HG02840 (cell line): ENCODE measurements at regions not wholly inside any gene's neighbourhood (a gene's known extent, or its start where the extent isn't known, plus 50 kb on each side); places are given as distances from the start of the nearest gene placed in this dataset.
A peak's percentile ranks its signal among the peaks of the same experiment; 100 is the strongest.

Source experiments
- ATAC-seq: cut with Tn5 transposase; IDR thresholded peaks from one replicate; pipeline ENCODE4 v1.9.1; 2021; ENCODE audit warnings: mild to moderate bottlenecking, moderate library complexity, moderate number of reproducible peaks; ENCODE audit not compliant: unreplicated experiment, low FRiP score

DNA sequence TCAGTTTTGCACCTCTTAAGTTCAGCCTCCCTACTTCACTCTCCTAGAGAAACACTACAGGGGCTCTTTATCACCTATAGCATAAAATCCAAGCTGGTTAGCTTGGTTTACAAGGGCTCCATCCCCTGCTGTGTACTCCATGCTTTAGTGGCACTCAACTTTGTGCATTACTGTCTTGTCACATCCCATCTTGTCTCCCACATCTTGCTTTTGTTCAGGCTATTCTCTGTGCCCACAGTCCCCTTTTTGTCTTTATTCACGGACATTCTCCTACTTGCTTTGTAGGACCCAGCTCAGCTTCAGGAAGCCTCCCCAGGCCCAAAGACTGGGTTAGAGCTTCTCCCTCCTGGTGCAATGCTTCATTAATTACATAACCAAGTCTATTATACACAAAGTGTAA lies 107.9 kb upstream of the SPACA1 start:
- no peak for ATAC-seq

DNA sequence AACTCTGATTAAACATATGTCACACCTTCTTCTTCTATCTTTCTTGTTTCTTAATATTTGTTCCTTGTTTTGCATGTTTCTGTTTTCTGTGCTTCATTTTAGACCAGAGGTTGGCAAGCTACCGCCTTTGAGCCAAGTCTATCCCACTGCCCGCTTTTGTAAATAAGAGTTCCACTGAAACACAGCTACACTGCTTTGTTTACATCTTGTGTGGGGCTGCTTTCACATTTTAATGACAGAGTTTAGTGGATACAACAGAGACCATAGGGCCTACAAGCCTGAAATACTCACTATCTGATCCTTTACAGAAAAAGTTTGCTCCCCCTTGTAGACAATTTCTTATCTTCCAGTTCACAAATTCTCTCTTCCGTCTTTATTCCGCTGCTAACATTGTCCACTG lies 109.4 kb upstream of the SPACA1 start:
- no peak for ATAC-seq

DNA sequence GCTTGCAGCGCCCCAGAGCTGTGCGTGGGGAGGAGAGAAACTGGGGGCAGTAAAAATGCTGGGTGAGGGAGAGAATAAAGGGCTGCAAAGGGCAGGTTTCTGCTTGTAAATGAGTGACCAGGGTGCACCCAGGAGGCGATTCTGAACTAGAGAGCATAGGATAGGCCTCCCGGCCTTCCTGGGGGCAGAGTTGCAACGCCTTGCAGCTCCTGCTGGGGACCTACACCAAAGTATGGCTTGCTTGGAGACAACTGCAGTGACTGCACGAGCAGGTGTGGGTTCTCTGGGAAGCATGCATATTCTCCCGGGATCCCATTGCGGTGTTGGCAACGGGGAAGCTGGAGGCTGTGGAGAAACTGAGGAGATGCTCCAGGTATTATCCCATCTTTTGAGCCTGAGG lies 111.6 kb upstream of the SPACA1 start:
- no peak for ATAC-seq

DNA sequence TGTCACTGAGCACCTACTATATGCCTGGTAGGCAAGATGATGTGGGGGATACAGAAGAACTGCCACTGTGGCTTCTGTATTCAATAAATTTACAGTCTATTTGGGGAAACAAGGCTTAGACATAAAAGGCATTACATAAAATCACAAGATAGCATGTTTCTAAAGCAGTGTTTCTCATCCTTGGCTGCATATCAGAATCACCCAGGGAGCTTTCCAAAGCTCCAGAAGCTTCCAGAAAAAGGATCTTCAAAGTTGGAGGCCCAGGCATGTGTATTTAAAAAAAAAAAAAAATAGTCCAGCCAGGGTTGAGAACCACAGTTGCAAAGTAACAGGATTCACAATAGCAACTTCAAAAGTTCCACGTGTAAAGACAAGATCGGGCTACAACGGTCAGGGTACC lies 112.4 kb upstream of the SPACA1 start:
- no peak for ATAC-seq

DNA sequence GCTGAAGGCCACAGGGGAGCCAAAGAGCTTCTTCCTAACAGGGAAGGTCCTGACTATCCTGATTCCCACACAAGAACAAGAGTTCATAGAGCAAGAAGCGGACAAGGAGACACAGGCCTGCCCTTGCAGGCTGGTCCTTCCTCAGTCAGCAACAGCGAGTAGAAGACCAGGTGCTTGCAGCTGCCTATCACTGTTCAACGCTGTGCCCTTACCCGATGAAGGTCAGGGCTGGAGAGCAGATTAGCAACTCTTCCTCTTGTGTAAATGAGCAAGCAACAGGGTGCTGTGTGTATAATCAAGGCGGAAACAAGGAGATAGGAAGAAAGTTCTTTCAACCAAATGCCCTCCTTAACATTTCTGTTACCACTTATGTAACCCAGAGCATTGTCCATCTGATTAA lies 115.3 kb upstream of the SPACA1 start:
- no peak for ATAC-seq

DNA sequence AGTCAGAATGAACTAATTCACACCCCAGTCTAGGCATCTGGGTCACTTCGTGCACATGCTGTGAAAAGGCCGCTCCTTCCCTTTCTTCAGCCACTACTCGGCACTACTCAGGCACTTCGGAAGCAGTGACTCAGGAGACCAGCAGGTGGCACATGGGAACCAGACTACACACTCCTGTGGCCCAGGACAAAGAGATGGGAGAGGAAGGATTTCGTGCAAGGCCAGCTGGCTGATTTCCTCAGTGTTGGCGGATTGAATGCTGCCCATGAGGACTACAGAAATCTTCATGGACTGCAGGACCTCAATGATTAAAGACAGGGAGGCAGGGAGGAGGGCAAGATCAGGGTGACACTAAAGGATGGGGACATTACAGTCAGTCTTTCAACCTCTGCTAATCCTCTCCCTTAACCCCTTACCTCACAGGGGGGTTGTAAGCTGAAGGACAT lies 117.8 kb upstream of the SPACA1 start:
- ATAC-seq: peak; percentile 46

DNA sequence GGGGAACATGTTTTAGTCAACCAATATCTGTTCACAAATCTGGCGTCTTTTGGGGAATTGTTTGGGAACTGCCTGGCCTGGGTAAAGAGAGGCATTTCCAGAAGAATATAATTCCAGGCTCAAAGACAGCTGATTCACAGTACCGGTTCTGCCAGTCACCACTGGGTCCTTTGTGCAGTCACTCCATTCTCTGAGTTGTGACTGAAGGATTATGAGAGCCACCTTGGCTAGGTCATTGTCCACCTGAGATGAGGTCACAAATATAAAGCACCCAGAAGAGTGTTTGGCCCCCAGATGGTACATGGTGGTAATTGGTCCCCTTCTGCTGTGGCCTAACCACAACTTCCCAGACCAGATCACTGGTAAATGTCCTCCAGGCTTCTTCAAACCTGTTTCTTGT lies 121.0 kb upstream of the SPACA1 start:
- no peak for ATAC-seq

DNA sequence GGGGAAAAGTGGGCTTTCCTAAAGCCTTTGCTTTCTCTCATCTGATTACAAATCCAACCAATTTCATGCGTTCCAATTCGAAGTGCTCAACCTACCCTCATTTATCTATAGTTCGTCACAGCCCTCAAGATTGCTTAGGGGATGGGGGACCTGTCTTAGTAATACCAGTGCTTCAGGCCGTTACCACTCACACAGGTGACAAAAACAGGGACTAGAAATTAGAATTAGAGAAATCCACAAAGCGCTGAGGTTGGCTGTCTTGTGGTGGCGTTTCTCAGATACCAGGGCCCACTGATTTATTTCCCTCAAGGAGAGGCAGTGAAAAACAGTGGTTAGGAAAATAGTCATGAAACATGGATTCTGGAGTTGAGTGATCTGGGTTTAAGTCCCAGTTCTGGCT lies 121.6 kb upstream of the SPACA1 start:
- ATAC-seq: no peak

DNA sequence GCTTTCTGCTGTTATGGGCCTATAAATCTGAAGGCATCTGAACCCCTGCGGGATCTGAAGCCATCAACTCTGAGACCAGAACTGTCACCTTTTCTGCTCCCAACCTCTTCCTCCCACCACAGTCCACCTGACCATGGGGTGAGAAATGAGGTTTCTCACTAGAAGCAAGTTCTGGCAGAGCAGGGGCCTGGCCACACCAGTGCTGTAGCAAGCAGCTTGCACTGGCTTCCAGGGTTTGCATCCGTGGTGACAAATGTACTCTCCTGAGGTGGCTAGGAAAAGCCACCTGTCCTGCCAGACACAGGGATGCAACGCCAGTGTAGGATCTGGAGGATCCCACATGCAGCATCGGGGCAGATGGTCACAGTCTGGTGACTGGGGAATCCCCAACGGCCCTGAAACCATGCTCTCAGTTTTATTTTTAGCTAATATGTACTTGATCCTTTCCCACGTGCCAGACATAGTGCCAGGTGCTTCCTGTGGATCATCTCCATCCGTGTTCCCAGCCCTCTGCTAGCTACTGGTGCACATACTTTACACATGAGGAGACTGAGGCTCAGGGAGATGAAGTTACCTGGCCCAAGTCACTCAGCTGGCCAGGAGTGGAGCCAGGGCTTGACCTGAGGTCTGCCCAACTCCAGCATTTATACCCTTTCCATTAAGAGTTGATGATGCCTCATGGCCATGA lies 122.1 kb upstream of the SPACA1 start:
- ATAC-seq: peak; percentile 43

DNA sequence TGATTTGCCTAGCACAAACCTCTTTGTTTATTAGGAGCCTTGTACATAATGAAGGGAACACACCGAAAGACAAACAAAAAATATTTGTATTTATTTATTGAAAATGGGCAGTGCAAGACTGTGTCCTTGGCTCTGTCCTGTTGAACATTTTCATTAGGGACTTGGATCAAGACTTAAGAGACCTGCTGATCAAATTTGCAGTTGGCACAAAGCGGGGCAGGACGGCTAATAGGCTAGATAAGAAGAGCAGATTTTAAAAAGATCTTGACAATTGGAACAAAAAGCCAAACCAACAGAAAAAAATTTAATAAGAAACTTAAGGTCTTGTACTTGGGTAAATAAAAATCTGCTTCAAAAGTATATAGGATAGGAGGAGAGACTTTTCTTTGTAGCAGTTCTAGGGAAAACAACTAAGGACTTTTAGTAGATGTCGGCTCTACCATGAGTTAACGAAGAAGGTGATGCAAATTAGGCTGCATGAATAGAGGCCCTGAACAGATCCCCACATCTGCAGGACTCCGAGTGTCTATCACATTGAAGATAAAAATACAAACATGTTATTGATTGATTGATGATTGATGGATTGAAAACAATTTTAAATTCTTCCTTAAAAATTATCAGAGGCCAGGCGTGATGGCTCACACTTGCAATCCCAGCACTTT lies 124.1 kb upstream of the SPACA1 start:
- no peak for ATAC-seq

DNA sequence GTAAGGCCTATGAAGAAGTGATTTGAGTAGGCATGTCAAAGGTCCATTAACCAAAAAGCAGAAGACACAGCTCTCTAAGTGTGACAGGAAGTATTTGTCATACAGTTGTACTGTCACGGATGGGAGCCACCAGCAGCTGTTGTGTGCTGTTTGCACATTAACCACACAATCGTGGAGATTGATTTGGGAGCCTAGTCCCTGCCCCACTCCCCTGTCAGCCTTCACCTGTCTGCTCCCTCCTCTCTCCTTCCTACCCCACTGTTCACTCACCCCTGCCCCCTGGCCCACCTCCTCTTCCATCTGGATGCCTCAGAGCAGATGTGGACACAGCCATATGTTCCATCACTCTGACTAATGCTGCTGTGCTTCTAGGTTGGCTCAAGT lies 124.7 kb upstream of the SPACA1 start:
- peak; percentile 65 for ATAC-seq

DNA sequence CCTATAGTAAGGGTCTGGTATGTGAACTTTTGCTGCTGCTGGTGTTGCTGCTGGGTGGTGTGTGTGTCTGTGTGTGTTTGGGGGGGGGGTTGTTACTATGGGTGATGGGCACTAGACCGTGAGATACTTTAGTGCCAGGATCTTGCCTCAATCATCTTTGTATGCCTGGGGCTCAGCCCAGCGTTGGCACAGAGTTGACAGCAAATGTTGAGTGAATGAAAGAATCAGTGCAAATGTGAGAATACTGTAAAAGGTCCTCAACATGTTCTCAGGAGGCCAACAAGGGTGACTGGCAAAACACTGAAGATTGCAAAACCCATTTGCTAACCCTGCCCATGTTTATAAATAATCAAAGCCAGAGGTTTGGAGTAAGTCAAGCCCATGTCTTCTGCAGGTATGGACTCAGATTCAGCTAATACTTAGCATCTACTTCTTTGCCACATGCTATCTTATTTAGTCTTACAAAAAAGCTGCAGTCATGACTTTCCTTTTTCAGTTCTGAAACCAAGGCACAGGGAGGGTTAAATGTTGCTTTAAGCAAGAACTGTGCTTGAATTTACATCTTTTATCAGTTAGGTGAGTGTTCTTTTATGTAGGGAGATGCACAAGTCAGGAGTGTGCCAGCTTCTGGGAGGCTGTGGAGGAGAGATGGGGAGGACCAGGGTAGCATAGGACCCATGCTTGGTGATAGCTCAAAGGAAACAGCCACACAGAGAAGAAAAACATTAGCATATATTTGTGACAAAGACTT lies 125.3 kb upstream of the SPACA1 start:
- ATAC-seq: no peak

DNA sequence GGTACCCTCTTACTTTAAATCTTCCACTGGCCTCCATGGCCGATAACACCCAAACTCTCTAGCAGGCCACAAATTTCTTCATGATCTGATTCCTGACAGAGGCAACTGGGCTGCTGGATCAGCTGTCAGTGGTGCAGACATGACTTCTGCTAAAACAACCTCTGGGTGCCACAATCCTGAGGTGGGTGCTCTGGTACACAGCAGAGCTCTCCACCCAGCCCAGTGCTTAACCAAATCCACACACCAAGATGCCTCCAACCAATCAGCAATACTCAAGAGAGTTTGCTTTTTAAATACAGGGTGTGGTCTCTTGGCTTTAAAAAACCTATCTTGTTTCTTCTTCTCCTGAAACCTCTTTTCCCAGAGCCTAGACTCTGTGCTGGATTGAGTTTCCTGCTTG lies 126.6 kb upstream of the SPACA1 start:
- no peak for ATAC-seq

DNA sequence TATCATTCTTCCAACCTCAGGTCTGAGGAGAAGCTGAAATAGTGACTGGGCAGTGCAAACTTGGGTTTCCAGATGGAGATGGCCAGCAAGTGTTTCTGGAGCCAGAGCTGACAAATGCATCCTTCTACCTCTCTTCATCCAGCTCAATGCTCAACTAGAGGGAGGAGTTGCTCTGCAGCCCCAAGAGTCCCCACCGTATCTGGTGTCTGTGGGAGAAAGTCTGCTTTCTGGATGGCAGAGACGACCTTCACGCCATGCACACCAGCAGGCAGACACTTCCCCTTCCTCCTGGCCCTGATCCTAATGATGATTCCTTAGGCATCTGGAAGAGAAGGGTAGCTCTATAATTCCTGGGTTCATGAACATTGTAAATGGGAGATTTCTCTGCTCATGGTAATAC lies 127.4 kb upstream of the SPACA1 start:
- ATAC-seq: no peak

DNA sequence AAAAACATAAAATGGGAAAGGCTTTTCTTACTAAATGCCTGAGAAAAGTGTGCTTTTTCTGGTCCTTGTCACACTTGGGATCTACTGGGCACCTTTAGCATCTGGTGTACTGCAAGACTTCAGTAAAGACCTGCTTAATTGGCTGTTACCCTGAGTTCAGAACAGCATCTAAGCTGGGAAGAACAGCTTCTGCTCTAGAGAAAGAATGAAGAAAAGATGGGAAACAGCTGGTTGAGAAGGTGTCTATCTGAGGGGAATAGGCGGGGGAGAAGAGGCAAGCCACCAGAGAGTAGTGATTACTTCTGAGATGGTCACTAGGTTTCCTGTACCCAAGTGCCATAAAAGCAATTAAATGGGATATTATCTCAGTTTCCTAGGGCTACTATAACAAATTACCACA lies 128.2 kb upstream of the SPACA1 start:
- ATAC-seq: no peak

DNA sequence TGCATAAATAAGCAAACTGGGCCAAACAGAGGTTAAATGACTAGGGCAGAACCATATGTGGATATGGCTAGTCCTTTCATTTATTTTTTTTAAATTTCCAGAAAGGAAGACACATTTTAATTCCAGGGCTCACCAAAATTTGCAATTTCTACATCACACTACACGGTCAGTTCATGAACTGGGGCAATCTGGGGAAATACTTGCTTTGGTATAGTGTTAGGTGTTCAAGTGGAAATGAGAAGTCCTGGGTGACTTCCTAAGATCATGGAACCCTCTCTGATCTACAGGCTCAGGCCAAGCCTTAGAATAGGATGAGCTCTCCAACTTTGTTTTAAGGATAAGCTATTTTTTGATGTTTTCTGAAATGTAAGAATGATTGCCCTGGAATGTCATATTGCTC lies 128.6 kb upstream of the SPACA1 start:
- no peak for ATAC-seq

DNA sequence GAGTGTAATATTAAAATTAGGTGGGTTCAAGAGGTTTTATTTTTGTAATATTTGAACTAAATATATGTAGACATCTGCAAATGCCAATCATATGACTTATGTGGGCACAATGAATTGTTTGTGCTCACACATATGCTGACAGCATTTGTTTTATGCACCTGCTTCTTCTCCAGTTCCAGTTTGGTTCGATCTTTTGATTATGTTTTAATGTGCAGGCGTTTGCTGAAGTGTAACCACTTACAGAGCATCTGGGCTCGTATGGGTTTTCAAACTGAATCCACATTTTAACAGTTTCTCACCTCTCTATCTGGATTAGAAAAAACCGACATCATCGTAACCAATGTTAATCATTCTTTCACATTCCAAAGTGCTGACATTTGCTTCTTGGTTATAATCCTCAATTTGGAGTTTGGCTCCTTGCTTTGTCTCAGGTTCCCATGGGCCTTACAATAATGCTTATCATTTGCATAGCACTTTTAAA lies 129.1 kb upstream of the SPACA1 start:
- no peak for ATAC-seq

DNA sequence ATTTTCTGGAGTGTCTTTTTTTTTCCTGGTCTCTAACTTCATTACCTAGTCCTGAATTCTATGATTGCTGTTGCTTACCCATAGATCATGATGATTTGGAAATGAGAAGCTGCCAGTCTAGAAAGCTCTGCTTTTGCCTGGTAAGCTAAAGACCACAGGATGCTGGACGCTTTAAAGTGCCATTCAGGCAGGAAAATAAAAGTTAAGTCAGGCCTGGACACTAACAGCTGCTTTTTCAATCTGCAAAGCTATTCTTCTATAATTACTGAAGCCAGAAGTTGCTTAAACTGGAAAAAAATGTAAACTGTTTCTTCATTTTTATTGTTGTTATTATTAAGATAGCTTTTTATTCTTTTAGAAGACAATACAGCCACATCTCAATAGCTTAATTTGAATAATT lies 129.8 kb upstream of the SPACA1 start:
- no peak for ATAC-seq

DNA sequence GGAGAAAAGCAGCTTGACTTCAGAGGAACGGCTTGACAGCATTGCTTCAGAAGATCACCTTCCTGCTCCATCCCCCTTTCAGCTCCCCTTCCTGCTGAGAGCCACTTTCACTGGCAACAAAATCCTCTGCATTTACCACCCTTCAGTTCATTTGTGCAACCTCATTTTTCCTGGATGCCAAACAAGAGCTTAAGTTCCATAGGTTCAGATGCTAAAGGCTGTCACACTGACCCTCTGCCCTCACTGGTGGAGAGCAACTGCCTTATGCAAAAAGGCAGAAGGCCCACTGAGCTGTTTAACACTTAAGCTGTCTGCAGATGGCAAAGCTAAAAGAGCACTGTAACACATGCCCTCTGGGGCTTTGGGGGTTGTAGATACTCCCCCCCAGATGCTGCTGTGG lies 131.2 kb upstream of the SPACA1 start:
- ATAC-seq: no peak

DNA sequence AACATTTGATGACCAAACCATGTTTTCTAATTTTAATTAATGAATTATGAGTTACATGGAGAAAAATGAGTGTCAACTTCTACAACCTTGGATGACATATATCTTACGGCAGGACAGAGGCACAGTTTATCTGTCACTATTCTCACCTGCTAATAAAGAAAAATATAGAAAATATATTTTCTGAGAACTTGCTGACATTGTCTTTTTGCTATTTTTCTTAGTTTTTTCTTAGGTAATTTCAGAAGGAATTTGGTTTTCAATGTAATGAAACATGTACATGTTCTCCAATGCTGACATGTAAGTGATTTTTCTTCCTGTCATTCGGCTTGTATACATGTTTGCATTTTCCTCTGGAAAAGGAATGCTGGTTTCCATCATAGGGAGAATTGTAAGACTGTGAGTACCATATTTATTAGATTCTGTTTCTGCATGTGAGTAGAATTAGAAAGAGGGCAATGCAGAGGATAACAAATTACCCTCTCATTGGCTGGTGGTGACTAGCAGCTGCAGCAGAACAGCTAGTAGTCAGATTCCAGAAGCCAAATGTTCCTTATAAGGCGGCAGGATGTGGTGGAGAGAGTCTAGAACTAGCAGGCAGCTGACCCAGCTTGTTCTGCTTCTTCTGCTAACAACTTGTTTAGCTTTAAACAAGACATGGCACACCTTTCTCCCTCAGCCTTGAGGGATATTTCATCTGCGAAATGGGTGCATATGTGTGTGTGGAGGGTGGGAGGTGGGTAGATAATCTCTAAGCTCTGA lies 132.8 kb upstream of the SPACA1 start:
- peak; percentile 62 for ATAC-seq

DNA sequence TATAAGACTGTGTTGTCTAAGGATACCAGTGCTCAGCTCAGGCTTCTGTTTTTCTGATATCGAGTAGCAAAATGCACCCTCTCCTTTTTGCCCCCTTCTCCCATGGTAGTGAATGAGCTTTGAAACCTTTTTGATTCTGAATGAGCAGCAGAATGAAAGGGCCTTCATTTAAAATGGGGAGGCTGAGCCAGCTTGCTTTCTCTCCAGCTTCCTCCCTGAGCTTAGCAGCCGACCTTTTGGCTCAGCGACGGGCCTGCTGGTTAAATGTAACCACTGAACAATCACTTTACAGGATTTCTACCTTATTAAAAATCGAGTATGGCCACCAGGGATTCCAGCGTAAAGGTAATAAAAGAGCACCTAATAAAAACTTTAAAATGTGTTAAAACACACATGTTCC lies 133.7 kb upstream of the SPACA1 start:
- no peak for ATAC-seq
